HEK293 (cell line): ENCODE measurements at regions not wholly inside any gene's neighbourhood (a gene's known extent, or its start where the extent isn't known, plus 50 kb on each side); places are given as distances from the start of the nearest gene placed in this dataset.

Source experiments
- KLF10 ChIP-seq: fragments of 450-650 bp; IDR thresholded peaks from 2 replicates; pipeline ENCODE4 v1.5.1; 2018; ENCODE audit warnings: missing biosample characterization, mild to moderate bottlenecking, missing genetic modification characterization
- MYNN ChIP-seq: fragments of 450-650 bp; formaldehyde crosslinking; IDR thresholded peaks from 2 replicates; pipeline ENCODE4 v1.5.1; 2016; ENCODE audit warnings: missing biosample characterization, missing genetic modification characterization, borderline replicate concordance
- ZNF18 ChIP-seq: fragments of 450-650 bp; formaldehyde crosslinking; IDR thresholded peaks from 2 replicates; pipeline ENCODE4 v1.5.1; 2016; ENCODE audit warnings: missing biosample characterization, missing genetic modification characterization
- ZNF239 ChIP-seq: fragments of 450-650 bp; formaldehyde crosslinking; IDR thresholded peaks from 2 replicates; pipeline ENCODE4 v1.5.1; 2016; ENCODE audit warnings: missing biosample characterization, missing genetic modification characterization
- ZNF248 ChIP-seq: fragments of 450-650 bp; formaldehyde crosslinking; IDR thresholded peaks from 2 replicates; pipeline ENCODE4 v1.5.1; 2017; ENCODE audit warnings: missing biosample characterization, missing genetic modification characterization
- ZNF626 ChIP-seq: fragments of 450-650 bp; sonication (Bioruptor Pico); formaldehyde crosslinking; IDR thresholded peaks from 2 replicates; pipeline ENCODE4 v1.5.1; 2018; ENCODE audit warnings: missing biosample characterization, missing genetic modification characterization, inconsistent platforms
- TF ChIP-seq, protein P1 (sequence below): fragments of 450-650 bp; formaldehyde crosslinking; IDR thresholded peaks from 2 replicates; pipeline ENCODE4 v1.5.1; 2016; ENCODE audit warnings: missing biosample characterization, missing genetic modification characterization
- TF ChIP-seq, protein P2 (sequence below): fragments of 450-650 bp; formaldehyde crosslinking; IDR thresholded peaks from 2 replicates; pipeline ENCODE4 v1.5.1; 2016; ENCODE audit warnings: missing biosample characterization, missing genetic modification characterization
- TF ChIP-seq, protein P3 (sequence below): fragments of 450-650 bp; formaldehyde crosslinking; IDR thresholded peaks from 2 replicates; pipeline ENCODE4 v1.5.0; 2017; ENCODE audit warnings: missing biosample characterization, missing genetic modification characterization, borderline replicate concordance
- TF ChIP-seq, protein P4 (sequence below): fragments of 450-650 bp; formaldehyde crosslinking; IDR thresholded peaks from 2 replicates; pipeline ENCODE4 v1.5.1; 2017; ENCODE audit warnings: missing biosample characterization, mild to moderate bottlenecking, missing genetic modification characterization, moderate library complexity
- TF ChIP-seq, protein P5 (sequence below): fragments of 450-650 bp; formaldehyde crosslinking; IDR thresholded peaks from 2 replicates; pipeline ENCODE4 v1.5.1; 2016; ENCODE audit warnings: missing biosample characterization, missing genetic modification characterization, low read depth

GRCh38 chr5:53160895-53161294 is 51.3 kb upstream of the MOCS2 start:
- TF ChIP-seq, protein P1, sequence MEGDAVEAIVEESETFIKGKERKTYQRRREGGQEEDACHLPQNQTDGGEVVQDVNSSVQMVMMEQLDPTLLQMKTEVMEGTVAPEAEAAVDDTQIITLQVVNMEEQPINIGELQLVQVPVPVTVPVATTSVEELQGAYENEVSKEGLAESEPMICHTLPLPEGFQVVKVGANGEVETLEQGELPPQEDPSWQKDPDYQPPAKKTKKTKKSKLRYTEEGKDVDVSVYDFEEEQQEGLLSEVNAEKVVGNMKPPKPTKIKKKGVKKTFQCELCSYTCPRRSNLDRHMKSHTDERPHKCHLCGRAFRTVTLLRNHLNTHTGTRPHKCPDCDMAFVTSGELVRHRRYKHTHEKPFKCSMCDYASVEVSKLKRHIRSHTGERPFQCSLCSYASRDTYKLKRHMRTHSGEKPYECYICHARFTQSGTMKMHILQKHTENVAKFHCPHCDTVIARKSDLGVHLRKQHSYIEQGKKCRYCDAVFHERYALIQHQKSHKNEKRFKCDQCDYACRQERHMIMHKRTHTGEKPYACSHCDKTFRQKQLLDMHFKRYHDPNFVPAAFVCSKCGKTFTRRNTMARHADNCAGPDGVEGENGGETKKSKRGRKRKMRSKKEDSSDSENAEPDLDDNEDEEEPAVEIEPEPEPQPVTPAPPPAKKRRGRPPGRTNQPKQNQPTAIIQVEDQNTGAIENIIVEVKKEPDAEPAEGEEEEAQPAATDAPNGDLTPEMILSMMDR (tag by site-specific recombination): no peak
- TF ChIP-seq, protein P2, sequence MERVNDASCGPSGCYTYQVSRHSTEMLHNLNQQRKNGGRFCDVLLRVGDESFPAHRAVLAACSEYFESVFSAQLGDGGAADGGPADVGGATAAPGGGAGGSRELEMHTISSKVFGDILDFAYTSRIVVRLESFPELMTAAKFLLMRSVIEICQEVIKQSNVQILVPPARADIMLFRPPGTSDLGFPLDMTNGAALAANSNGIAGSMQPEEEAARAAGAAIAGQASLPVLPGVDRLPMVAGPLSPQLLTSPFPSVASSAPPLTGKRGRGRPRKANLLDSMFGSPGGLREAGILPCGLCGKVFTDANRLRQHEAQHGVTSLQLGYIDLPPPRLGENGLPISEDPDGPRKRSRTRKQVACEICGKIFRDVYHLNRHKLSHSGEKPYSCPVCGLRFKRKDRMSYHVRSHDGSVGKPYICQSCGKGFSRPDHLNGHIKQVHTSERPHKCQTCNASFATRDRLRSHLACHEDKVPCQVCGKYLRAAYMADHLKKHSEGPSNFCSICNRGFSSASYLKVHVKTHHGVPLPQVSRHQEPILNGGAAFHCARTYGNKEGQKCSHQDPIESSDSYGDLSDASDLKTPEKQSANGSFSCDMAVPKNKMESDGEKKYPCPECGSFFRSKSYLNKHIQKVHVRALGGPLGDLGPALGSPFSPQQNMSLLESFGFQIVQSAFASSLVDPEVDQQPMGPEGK: no peak
- TF ChIP-seq, protein P3, sequence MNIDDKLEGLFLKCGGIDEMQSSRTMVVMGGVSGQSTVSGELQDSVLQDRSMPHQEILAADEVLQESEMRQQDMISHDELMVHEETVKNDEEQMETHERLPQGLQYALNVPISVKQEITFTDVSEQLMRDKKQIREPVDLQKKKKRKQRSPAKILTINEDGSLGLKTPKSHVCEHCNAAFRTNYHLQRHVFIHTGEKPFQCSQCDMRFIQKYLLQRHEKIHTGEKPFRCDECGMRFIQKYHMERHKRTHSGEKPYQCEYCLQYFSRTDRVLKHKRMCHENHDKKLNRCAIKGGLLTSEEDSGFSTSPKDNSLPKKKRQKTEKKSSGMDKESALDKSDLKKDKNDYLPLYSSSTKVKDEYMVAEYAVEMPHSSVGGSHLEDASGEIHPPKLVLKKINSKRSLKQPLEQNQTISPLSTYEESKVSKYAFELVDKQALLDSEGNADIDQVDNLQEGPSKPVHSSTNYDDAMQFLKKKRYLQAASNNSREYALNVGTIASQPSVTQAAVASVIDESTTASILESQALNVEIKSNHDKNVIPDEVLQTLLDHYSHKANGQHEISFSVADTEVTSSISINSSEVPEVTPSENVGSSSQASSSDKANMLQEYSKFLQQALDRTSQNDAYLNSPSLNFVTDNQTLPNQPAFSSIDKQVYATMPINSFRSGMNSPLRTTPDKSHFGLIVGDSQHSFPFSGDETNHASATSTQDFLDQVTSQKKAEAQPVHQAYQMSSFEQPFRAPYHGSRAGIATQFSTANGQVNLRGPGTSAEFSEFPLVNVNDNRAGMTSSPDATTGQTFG (tag by site-specific recombination): no peak
- TF ChIP-seq ZNF18: no peak
- no peak for TF ChIP-seq ZNF248 (tag by site-specific recombination)
- TF ChIP-seq, protein P4, sequence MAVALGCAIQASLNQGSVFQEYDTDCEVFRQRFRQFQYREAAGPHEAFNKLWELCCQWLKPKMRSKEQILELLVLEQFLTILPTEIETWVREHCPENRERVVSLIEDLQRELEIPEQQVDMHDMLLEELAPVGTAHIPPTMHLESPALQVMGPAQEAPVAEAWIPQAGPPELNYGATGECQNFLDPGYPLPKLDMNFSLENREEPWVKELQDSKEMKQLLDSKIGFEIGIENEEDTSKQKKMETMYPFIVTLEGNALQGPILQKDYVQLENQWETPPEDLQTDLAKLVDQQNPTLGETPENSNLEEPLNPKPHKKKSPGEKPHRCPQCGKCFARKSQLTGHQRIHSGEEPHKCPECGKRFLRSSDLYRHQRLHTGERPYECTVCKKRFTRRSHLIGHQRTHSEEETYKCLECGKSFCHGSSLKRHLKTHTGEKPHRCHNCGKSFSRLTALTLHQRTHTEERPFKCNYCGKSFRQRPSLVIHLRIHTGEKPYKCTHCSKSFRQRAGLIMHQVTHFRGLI (tag by site-specific recombination): no peak
- TF ChIP-seq KLF10: no peak
- no peak for TF ChIP-seq ZNF626 (tag by site-specific recombination)
- TF ChIP-seq, protein P5, sequence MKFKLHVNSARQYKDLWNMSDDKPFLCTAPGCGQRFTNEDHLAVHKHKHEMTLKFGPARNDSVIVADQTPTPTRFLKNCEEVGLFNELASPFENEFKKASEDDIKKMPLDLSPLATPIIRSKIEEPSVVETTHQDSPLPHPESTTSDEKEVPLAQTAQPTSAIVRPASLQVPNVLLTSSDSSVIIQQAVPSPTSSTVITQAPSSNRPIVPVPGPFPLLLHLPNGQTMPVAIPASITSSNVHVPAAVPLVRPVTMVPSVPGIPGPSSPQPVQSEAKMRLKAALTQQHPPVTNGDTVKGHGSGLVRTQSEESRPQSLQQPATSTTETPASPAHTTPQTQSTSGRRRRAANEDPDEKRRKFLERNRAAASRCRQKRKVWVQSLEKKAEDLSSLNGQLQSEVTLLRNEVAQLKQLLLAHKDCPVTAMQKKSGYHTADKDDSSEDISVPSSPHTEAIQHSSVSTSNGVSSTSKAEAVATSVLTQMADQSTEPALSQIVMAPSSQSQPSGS (tag by site-specific recombination): no peak
- TF ChIP-seq ZNF239: no peak
- TF ChIP-seq MYNN (tag by site-specific recombination): no peak
